Neural progenitor cell (in vitro differentiated cells): ENCODE measurements at regions not wholly inside any gene's neighbourhood (a gene's known extent, or its start where the extent isn't known, plus 50 kb on each side); places are given as distances from the start of the nearest gene placed in this dataset.

ENCODE experiments used
- DNase-seq: peaks from one replicate; pipeline ENCODE4 v3.0.0-alpha.2; 2016; ENCODE audit warnings: low spot score
- H2AFZ ChIP-seq: fragments of 200-600 bp; sonication (generic); replicated peaks from 2 replicates; pipeline ENCODE4 v1.6.1; 2016; ENCODE audit warnings: antibody characterized with exemption
- H3F3A ChIP-seq: fragments of 200-600 bp; sonication (generic); 2 replicates; pipeline ENCODE4 v1.6.1; 2016; ENCODE audit warnings: antibody characterized with exemption, low read depth
- H3K27ac ChIP-seq: fragments of 200-600 bp; sonication (generic); 2 replicates; pipeline ENCODE4 v1.5.1; 2016; ENCODE audit warnings: mild to moderate bottlenecking
- H3K27me3 ChIP-seq: fragments of 200-600 bp; sonication (generic); 2 replicates; pipeline ENCODE4 v1.6.1; 2016; ENCODE audit warnings: mild to moderate bottlenecking, moderate library complexity
- H3K36me3 ChIP-seq: fragments of 200-600 bp; sonication (generic); 2 replicates; pipeline ENCODE4 v1.5.1; 2016
- H3K4me1 ChIP-seq: fragments of 200-600 bp; sonication (generic); 2 replicates; pipeline ENCODE4 v1.6.1; 2016; ENCODE audit warnings: mixed run types
- H3K4me2 ChIP-seq: fragments of 200-600 bp; sonication (generic); 2 replicates; pipeline ENCODE4 v1.6.1; 2016
- H3K4me3 ChIP-seq: fragments of 200-600 bp; sonication (generic); 2 replicates; pipeline ENCODE4 v1.5.1; 2016
- H3K79me2 ChIP-seq: fragments of 200-600 bp; sonication (generic); 2 replicates; pipeline ENCODE4 v1.6.1; 2016; ENCODE audit warnings: low read depth
- H3K9ac ChIP-seq: fragments of 200-600 bp; sonication (generic); 2 replicates; pipeline ENCODE4 v1.6.1; 2016
- H3K9me3 ChIP-seq: fragments of 200-600 bp; sonication (generic); 2 replicates; pipeline ENCODE4 v1.5.1; 2016; ENCODE audit warnings: low read depth
- H4K20me1 ChIP-seq: fragments of 200-600 bp; sonication (generic); 2 replicates; pipeline ENCODE4 v1.6.1; 2016; ENCODE audit warnings: low read depth
- H3K27ac Mint-ChIP-seq: 3 replicates; pipeline ENCODE4 v1.8.0; 2021; ENCODE audit warnings: mixed read lengths
- H3K27me3 Mint-ChIP-seq: 2 replicates; pipeline ENCODE4 v1.8.0; 2022; ENCODE audit warnings: low read depth, mild to moderate bottlenecking, inconsistent platforms, moderate library complexity, mixed read lengths; ENCODE audit not compliant: insufficient read depth
- H3K36me3 Mint-ChIP-seq: 3 replicates; pipeline ENCODE4 v1.8.0; 2021; ENCODE audit warnings: mixed read lengths
- H3K4me1 Mint-ChIP-seq: 3 replicates; pipeline ENCODE4 v1.8.0; 2021; ENCODE audit warnings: mixed read lengths
- H3K4me3 Mint-ChIP-seq: 3 replicates; pipeline ENCODE4 v1.8.0; 2021; ENCODE audit warnings: mild to moderate bottlenecking, moderate library complexity, mixed read lengths
- H3K9me3 Mint-ChIP-seq: 3 replicates; pipeline ENCODE4 v1.8.0; 2020; ENCODE audit warnings: mixed read lengths
- EZH2 ChIP-seq: fragments of 200-600 bp; sonication (generic); IDR thresholded peaks from 2 replicates; pipeline ENCODE4 v1.6.1; 2017; ENCODE audit warnings: antibody characterized with exemption, mild to moderate bottlenecking, moderate library complexity
- EZH2phosphoT487 ChIP-seq: fragments of 200-600 bp; sonication (generic); IDR thresholded peaks from 2 replicates; pipeline ENCODE4 v1.6.1; 2017; ENCODE audit warnings: antibody characterized with exemption
- TF ChIP-seq, protein P1 (sequence below): fragments of 200-600 bp; sonication (generic); IDR thresholded peaks from 2 replicates; pipeline ENCODE4 v1.5.1; 2017; ENCODE audit warnings: antibody characterized with exemption, mild to moderate bottlenecking

DNA sequence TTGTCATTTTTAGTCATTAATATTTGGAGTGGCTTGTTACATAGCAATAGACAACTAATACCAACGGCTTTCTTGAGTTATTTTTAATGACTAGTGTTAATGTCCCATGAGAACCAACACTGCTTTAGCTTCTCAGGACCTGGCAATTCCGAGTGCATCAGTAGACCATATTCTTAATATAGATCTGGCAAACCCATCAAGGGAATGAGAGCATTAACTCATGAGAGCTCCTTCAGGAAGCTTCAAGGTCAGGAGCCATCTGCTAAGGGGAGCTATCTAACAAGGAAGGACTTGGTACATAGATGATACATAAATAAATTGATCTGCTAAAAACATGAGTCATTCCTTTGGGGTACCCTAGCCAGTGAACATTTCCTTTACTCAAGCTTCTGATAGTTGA is 122.6 kb upstream of the EPHA3 start:
- H3K4me2 ChIP-seq, result no peak overlapping the region
- TF ChIP-seq, protein P1, sequence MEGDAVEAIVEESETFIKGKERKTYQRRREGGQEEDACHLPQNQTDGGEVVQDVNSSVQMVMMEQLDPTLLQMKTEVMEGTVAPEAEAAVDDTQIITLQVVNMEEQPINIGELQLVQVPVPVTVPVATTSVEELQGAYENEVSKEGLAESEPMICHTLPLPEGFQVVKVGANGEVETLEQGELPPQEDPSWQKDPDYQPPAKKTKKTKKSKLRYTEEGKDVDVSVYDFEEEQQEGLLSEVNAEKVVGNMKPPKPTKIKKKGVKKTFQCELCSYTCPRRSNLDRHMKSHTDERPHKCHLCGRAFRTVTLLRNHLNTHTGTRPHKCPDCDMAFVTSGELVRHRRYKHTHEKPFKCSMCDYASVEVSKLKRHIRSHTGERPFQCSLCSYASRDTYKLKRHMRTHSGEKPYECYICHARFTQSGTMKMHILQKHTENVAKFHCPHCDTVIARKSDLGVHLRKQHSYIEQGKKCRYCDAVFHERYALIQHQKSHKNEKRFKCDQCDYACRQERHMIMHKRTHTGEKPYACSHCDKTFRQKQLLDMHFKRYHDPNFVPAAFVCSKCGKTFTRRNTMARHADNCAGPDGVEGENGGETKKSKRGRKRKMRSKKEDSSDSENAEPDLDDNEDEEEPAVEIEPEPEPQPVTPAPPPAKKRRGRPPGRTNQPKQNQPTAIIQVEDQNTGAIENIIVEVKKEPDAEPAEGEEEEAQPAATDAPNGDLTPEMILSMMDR, result no peak
- TF ChIP-seq EZH2phosphoT487, result no peak
- TF ChIP-seq EZH2, result no peak

DNA sequence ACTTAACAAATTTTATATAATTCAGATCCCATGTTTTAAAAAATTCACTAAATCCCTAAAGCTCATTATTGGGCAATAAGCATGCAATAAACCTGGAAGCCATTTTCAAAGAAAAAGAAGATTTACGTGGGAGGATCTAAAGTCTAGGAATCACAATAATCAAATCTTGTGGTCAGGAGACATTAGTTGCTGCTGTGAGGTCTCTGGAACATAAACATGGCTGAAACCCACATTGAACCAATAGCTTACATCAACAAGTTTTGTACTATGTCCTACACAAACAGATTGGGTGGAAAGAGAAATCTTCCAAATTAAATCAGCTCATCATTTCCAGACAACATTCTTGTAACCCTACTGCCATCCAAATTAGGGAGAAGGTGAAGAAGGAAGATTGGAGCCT is 121.9 kb upstream of the EPHA3 start:
- Histone ChIP-seq H3K4me2 (no peak overlapping the region), H3K27me3 (no peaks in the 10 kb centered on the region), H3K79me2 (no peaks in the 10 kb centered on the region), H3K4me1 (no peaks in the 10 kb centered on the region), H3F3A (no peaks in the 10 kb centered on the region), H2AFZ (no peak overlapping the region), H3K4me3 (no peak overlapping the region), H3K27ac (no peak overlapping the region), H3K9me3 (no peaks in the 10 kb centered on the region), H4K20me1 (no peaks in the 10 kb centered on the region), H3K9ac (no peak overlapping the region), H3K36me3 (no peaks in the 10 kb centered on the region)
- no peaks in the 10 kb centered on the region for H3K4me1 Mint-ChIP-seq
- DNase-seq, result no peak
- no peak overlapping the region for H3K4me3 Mint-ChIP-seq
- TF ChIP-seq EZH2, result no peak
- TF ChIP-seq EZH2phosphoT487, result no peak
- TF ChIP-seq, protein P1, result no peak
- H3K27ac Mint-ChIP-seq, result no peak overlapping the region
- H3K9me3 Mint-ChIP-seq, result no peaks in the 10 kb centered on the region
- H3K36me3 Mint-ChIP-seq, result no peaks in the 10 kb centered on the region
- peaks cover 2% of the 10 kb centered on the region for H3K27me3 Mint-ChIP-seq

More for the DNA sequence above, 122.6 kb upstream of the EPHA3 start:
- Mint-ChIP-seq H3K27me3 (no peaks in the 10 kb centered on the region), H3K27ac (no peak overlapping the region), H3K4me3 (no peak overlapping the region), H3K4me1 (no peaks in the 10 kb centered on the region), H3K9me3 (no peaks in the 10 kb centered on the region), H3K36me3 (no peaks in the 10 kb centered on the region)
- H4K20me1 ChIP-seq, result no peaks in the 10 kb centered on the region
- no peak overlapping the region for H3K9ac ChIP-seq
- no peaks in the 10 kb centered on the region for H3K27me3 ChIP-seq
- H3K79me2 ChIP-seq, result no peaks in the 10 kb centered on the region
- no peak overlapping the region for H3K27ac ChIP-seq
- H3K36me3 ChIP-seq, result no peaks in the 10 kb centered on the region
- no peaks in the 10 kb centered on the region for H3F3A ChIP-seq
- no peak overlapping the region for H2AFZ ChIP-seq
- H3K4me3 ChIP-seq, result no peak overlapping the region
- H3K4me1 ChIP-seq, result no peaks in the 10 kb centered on the region
- H3K9me3 ChIP-seq, result no peaks in the 10 kb centered on the region
- DNase-seq, result no peak

DNA sequence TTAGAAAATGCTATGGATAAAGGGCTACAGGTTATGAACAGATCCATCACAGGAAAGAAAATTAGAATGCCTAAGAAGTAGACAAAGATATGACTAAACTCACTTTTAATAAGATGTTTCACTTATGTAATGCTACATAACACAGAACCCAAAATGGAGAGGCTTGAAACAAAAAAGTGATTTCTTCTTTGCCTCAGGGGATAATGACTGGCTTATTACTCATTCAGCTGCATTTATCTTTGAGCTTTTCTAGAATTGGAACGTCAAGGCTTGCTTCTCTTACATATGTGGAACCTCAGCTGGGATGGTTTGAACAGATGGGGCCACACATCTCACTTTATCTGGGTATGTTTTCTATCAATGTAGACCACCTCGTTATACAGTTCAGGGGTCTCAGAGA is 120.6 kb upstream of the EPHA3 start:
- DNase-seq, result no peak
- H3K4me3 ChIP-seq, result no peak overlapping the region
- no peak overlapping the region for H3K27ac ChIP-seq
- Mint-ChIP-seq H3K27ac (no peak overlapping the region), H3K27me3 (peaks cover 2% of the 10 kb centered on the region), H3K4me1 (peaks cover 3% of the 10 kb centered on the region), H3K9me3 (no peaks in the 10 kb centered on the region), H3K4me3 (no peak overlapping the region), H3K36me3 (no peaks in the 10 kb centered on the region)
- H3K9me3 ChIP-seq, result no peaks in the 10 kb centered on the region
- no peaks in the 10 kb centered on the region for H3K27me3 ChIP-seq
- H3K36me3 ChIP-seq, result no peaks in the 10 kb centered on the region
- no peaks in the 10 kb centered on the region for H3K4me1 ChIP-seq
- no peaks in the 10 kb centered on the region for H3F3A ChIP-seq
- H3K9ac ChIP-seq, result no peak overlapping the region
- TF ChIP-seq EZH2, result no peak
- TF ChIP-seq, protein P1, result no peak
- TF ChIP-seq EZH2phosphoT487, result no peak
- H4K20me1 ChIP-seq, result no peaks in the 10 kb centered on the region
- H2AFZ ChIP-seq, result no peak overlapping the region
- H3K4me2 ChIP-seq, result no peak overlapping the region
- H3K79me2 ChIP-seq, result no peaks in the 10 kb centered on the region
